Psoas muscle (tissue), 7 donors: ENCODE measurements at regions not wholly inside any gene's neighbourhood (a gene's known extent, or its start where the extent isn't known, plus 50 kb on each side); places are given as distances from the start of the nearest gene placed in this dataset.

Experiments used
- ATAC-seq, 4 donors: fragments of 200-7000 bp; cut with Tn5 transposase; one replicate each; pipeline ENCODE4 v1.9.1; 2020; ENCODE audit warnings: moderate library complexity in 3 of 4, mild to moderate bottlenecking in 2 of 4
- DNase-seq, 2 donors: peaks; one replicate each; pipeline ENCODE4 v3.0.0-alpha.2; 2020
- H3K27ac ChIP-seq: fragments of 200-600 bp; one replicate; pipeline ENCODE4 v1.8.0; 2022
- H3K27me3 ChIP-seq, 3 donors: fragments of 200-600 bp in 1 of 3; one replicate each; pipeline versions ENCODE4 v1.6.1 to v1.8.0; 2013 to 2022; ENCODE audit warnings: low read length in 2 of 3, mild to moderate bottlenecking in 2 of 3, moderate library complexity in 1 of 3; ENCODE audit not compliant: insufficient read depth in 3 of 3
- H3K36me3 ChIP-seq, 2 donors: fragments of 200-600 bp in 1 of 2; one replicate each; pipeline versions ENCODE4 v1.6.1 to v1.8.0; 2013 to 2022; ENCODE audit warnings: low read depth in 1 of 2, mild to moderate bottlenecking in 1 of 2, moderate library complexity in 1 of 2; ENCODE audit not compliant: insufficient read depth in 1 of 2
- H3K4me1 ChIP-seq: fragments of 200-600 bp; one replicate; pipeline ENCODE4 v1.8.0; 2022
- H3K4me3 ChIP-seq: fragments of 200-600 bp; one replicate; pipeline ENCODE4 v1.8.0; 2022; ENCODE audit warnings: mild to moderate bottlenecking
- H3K9me3 ChIP-seq: fragments of 200-600 bp; one replicate; pipeline ENCODE4 v1.8.0; 2022
- CTCF ChIP-seq: fragments of 200-600 bp; IDR thresholded peaks from one replicate; pipeline ENCODE4 v1.8.0; 2022; ENCODE audit warnings: antibody characterized with exemption
- whole genome bisulfite sequencing, 3 donors: extraction: QIAGEN DNeasy Blood & Tissue Kit; methylation state at CpG; one replicate each; pipeline versions ENCODE4 v1.1.6 to v1.1.7; 2013; 5-methylcytosine and 5-hydroxymethylcytosine counted together
- intact Hi-C, 2 donors: fragments of 100-400 bp; cut with DNase I; formaldehyde crosslinking; loops; one replicate each; pipeline versions ENCODE4 v1.11.0 to v1.14.2; 2022
- donor health status: healthy with polysubstance abuse.
- donor health status: DM: no; HTN: no; CAD: no; lungs with moderate emphysema.
- donor health status: Bipolar disorder and iron deficiency.
- donor health status: healthy.
- donor health status: DM: yes; HTN: yes; CAD: no.
- donor health status: DM: no; HTN: no; CAD: no.
- donor health status: DM: yes; HTN: yes; CAD: no.

- no peak for TF ChIP-seq CTCF
- H3K9me3 ChIP-seq: no peaks in the 10 kb centered on the region
- intact Hi-C loops: no loop called here
- H3K4me3 ChIP-seq: no peak overlapping the region
- H3K27ac ChIP-seq: no peak overlapping the region
- WGBS, 3 donors: 56 to 64% (median 58%) methylated on average over 3 of the region's 3 CpGs
- DNase-seq (no peak), ATAC-seq (no peak)
- no peaks in the 10 kb centered on the region for H3K4me1 ChIP-seq
- H3K36me3 ChIP-seq: no peaks in the 10 kb centered on the region
- no peaks in the 10 kb centered on the region for H3K27me3 ChIP-seq
Observed at GRCh38 chr4:143017210-143017609, 167.5 kb upstream of the USP38 start.

GRCh38 chr4:143019351-143019750 lies 165.4 kb upstream of the USP38 start:
- ATAC-seq: no peak
- WGBS, 3 donors: 81 to 90% (median 83%) methylated on average over 4 of the region's 4 CpGs

GRCh38 chr4:143021384-143021783 lies 163.3 kb upstream of the USP38 start:
- intact Hi-C loops: loop anchor here (10.0 kb wide), 1 partner anchor 137 kb away; no protein-coding TSS in a partner anchor
- no peaks in the 10 kb centered on the region for H3K9me3 ChIP-seq
- no peak for DNase-seq
- H3K4me1 ChIP-seq: no peaks in the 10 kb centered on the region
- TF ChIP-seq CTCF: no peak
- no peaks in the 10 kb centered on the region for H3K36me3 ChIP-seq
- no peaks in the 10 kb centered on the region for H3K27me3 ChIP-seq
- H3K4me3 ChIP-seq: no peak overlapping the region
- no peak overlapping the region for H3K27ac ChIP-seq
- ATAC-seq: no peak

More at GRCh38 chr4:143019351-143019750, 165.4 kb upstream of the USP38 start:
- H3K4me3 ChIP-seq: no peak overlapping the region
- TF ChIP-seq CTCF: no peak
- no peaks in the 10 kb centered on the region for H3K36me3 ChIP-seq
- no peaks in the 10 kb centered on the region for H3K9me3 ChIP-seq
- H3K27me3 ChIP-seq: no peaks in the 10 kb centered on the region
- no peak for DNase-seq
- intact Hi-C loops: no loop called here
- no peak overlapping the region for H3K27ac ChIP-seq
- H3K4me1 ChIP-seq: no peaks in the 10 kb centered on the region

- TF ChIP-seq CTCF: no peak
Observed at GRCh38 chr4:143023239-143023918, 161.3 kb upstream of the USP38 start.

More at GRCh38 chr4:143023239-143023918, 161.3 kb upstream of the USP38 start:
- ATAC-seq (no peak), DNase-seq (no peak)
- intact Hi-C loops: loop anchor here (10.0 kb wide), 1 partner anchor 139 kb away; no protein-coding TSS in a partner anchor
- H3K27me3 ChIP-seq: no peaks in the 10 kb centered on the region
- H3K4me1 ChIP-seq: no peaks in the 10 kb centered on the region
- H3K27ac ChIP-seq: no peak overlapping the region
- H3K4me3 ChIP-seq: no peak overlapping the region
- H3K36me3 ChIP-seq: no peaks in the 10 kb centered on the region
- no peaks in the 10 kb centered on the region for H3K9me3 ChIP-seq
